ENCODE measurements at regions not wholly inside any gene's neighbourhood (a gene's known extent, or its start where the extent isn't known, plus 50 kb on each side); places are given as distances from the start of the nearest gene placed in this dataset.
A peak's percentile ranks its signal among the peaks of the same experiment; 100 is the strongest.

DNA sequence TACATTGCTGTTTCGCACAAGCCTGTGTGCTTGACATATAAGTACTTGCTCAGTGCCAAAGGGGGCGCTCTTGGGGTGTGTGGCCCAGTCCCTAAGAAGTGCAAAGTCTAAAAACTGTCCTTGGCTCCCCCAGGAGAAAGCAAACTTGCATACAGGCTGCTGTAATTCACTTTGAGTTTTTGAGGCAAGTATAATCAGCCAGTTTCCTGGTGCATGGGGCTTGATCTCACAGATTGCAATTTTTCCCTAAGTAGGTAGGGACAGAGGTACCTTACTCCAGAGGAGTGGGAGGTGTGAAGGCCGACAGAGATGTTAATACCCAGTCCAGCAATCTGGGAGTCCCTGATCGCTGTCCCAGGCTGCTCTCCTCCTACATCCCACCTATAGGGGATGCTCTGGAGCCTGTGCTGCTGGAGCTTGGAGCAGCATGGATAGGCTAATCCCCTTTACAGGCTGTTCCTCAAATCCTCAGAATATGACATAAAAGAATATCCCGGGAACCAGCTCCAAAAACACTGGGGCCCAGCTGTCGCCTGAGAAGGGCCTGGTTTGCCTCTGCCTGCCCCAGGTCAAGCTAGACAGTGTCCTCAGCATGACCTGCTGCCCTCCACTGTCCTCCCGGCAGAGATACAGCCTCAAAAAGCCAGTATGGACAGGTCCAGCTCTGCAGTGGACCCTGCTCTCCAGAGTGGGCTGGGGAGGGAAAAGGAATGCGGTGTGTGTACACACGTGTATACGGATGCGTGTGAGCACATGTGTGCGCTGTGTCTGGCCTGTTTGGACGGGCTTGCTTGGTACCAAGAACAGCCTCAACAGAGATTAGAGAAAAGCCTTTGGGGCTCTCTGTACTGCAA lies 136.5 kb upstream of the HAAO start:
- H3K27ac ChIP-seq (ENCODE audit: low read length) = no peak overlapping the region
- ChIA-PET CTCF (interaction anchor here (0.6 kb wide), 1 partner anchor 590 kb away, joined by 3 read pairs; no protein-coding TSS in a partner anchor), POLR2A (no interaction called here)

DNA sequence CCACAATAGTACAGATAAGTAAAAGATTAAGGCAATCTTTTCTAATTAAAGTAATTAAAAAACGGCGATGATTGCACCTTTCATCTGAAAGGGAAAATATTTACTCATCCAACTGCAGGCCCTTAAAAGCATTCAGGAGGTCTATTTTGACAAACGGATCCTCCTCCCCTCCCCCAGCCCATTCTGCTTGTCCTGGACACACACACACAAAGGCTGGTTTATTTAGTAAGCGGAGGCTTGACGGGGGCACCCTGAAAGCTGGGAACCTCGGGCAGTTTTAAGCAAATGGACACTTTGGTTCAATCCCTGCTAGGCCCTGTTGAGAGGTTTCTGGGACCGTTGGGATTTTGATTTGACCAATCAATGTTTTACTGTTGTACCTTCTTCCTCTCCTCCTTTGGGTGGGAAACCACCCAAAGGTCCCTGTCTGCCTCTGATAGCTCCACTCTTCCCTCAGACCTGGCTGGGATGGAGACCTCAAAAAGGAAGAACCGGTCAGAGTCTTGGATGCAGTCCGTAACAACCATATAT lies 135.8 kb upstream of the HAAO start:
- BruUV-seq (replicated peaks) = no TSS peak
- no peak for TF ChIP-seq POLR2AphosphoS5 (IDR thresholded peaks at IDR 0.05; ENCODE audit: low read depth, low read length)
- TF ChIP-seq, protein P1, sequence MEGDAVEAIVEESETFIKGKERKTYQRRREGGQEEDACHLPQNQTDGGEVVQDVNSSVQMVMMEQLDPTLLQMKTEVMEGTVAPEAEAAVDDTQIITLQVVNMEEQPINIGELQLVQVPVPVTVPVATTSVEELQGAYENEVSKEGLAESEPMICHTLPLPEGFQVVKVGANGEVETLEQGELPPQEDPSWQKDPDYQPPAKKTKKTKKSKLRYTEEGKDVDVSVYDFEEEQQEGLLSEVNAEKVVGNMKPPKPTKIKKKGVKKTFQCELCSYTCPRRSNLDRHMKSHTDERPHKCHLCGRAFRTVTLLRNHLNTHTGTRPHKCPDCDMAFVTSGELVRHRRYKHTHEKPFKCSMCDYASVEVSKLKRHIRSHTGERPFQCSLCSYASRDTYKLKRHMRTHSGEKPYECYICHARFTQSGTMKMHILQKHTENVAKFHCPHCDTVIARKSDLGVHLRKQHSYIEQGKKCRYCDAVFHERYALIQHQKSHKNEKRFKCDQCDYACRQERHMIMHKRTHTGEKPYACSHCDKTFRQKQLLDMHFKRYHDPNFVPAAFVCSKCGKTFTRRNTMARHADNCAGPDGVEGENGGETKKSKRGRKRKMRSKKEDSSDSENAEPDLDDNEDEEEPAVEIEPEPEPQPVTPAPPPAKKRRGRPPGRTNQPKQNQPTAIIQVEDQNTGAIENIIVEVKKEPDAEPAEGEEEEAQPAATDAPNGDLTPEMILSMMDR (IDR thresholded peaks at IDR 0.05) = no peak
- TF ChIP-seq TCF7L2 (IDR thresholded peaks at IDR 0.05; ENCODE audit: low read depth, low read length) = no peak
- no peak for TF ChIP-seq SIN3A (IDR thresholded peaks at IDR 0.05; ENCODE audit: borderline replicate concordance, insufficient read depth, low read depth, low read length)
- TF ChIP-seq, protein P2, sequence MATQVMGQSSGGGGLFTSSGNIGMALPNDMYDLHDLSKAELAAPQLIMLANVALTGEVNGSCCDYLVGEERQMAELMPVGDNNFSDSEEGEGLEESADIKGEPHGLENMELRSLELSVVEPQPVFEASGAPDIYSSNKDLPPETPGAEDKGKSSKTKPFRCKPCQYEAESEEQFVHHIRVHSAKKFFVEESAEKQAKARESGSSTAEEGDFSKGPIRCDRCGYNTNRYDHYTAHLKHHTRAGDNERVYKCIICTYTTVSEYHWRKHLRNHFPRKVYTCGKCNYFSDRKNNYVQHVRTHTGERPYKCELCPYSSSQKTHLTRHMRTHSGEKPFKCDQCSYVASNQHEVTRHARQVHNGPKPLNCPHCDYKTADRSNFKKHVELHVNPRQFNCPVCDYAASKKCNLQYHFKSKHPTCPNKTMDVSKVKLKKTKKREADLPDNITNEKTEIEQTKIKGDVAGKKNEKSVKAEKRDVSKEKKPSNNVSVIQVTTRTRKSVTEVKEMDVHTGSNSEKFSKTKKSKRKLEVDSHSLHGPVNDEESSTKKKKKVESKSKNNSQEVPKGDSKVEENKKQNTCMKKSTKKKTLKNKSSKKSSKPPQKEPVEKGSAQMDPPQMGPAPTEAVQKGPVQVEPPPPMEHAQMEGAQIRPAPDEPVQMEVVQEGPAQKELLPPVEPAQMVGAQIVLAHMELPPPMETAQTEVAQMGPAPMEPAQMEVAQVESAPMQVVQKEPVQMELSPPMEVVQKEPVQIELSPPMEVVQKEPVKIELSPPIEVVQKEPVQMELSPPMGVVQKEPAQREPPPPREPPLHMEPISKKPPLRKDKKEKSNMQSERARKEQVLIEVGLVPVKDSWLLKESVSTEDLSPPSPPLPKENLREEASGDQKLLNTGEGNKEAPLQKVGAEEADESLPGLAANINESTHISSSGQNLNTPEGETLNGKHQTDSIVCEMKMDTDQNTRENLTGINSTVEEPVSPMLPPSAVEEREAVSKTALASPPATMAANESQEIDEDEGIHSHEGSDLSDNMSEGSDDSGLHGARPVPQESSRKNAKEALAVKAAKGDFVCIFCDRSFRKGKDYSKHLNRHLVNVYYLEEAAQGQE (IDR thresholded peaks at IDR 0.05; ENCODE audit: insufficient read depth in 1 of 2, low read depth in 2 of 2, low read length in 1 of 2) = no peak
- peaks cover 3% of the 10 kb centered on the region; the same call in 1 of the 2 replicates for H3K4me1 ChIP-seq (ENCODE audit: control insufficient read depth, insufficient read depth, low read length)
- no peak overlapping the region for H3K4me3 ChIP-seq (ENCODE audit: low read depth in 2 of 2, low read length in 2 of 2)
- H3K36me3 ChIP-seq (ENCODE audit: control insufficient read depth, insufficient read depth, low read length) = no peaks in the 10 kb centered on the region
- no peak overlapping the region for H3K27ac ChIP-seq (ENCODE audit: low read length)
- ATAC-seq (no peak), DNase-seq (ENCODE audit: low read depth, low spot score) (no peak)
- H3K27me3 ChIP-seq (ENCODE audit: control insufficient read depth, insufficient read depth, low read length) = no peaks in the 10 kb centered on the region
- in situ Hi-C loops (cut with HindIII; ENCODE audit: low pct_unique_long_range_greater_than_20kb, low sequenced_read_pairs) (no loop called here), intact Hi-C loops (cut with micrococcal nuclease; ENCODE audit: unreplicated experiment) (no loop called here)
- no peaks in the 10 kb centered on the region for H3K9me3 ChIP-seq (ENCODE audit: control insufficient read depth, insufficient read depth, low read depth, low read length)
- POLR2A ChIA-PET = no interaction called here
- CTCF ChIA-PET = no interaction called here

More for the DNA sequence above, 136.5 kb upstream of the HAAO start:
- TF ChIP-seq, protein P1 (IDR thresholded peaks at IDR 0.05) = peak; percentile 69
- no peak for TF ChIP-seq POLR2AphosphoS5 (IDR thresholded peaks at IDR 0.05; ENCODE audit: low read depth, low read length)
- ATAC-seq (peak; percentile 59; the same call in 1 of the 2 replicates), DNase-seq (ENCODE audit: low read depth, low spot score) (no peak)
- H3K4me1 ChIP-seq (ENCODE audit: control insufficient read depth, insufficient read depth, low read length) = peaks cover 3% of the 10 kb centered on the region; the same call in 1 of the 2 replicates
- no peaks in the 10 kb centered on the region for H3K27me3 ChIP-seq (ENCODE audit: control insufficient read depth, insufficient read depth, low read length)
- in situ Hi-C loops (cut with HindIII; ENCODE audit: low pct_unique_long_range_greater_than_20kb, low sequenced_read_pairs) = no loop called here
- intact Hi-C loops (cut with micrococcal nuclease; ENCODE audit: unreplicated experiment) = no loop called here
- H3K9me3 ChIP-seq (ENCODE audit: control insufficient read depth, insufficient read depth, low read depth, low read length) = no peaks in the 10 kb centered on the region
- BruUV-seq (replicated peaks) = no TSS peak
- H3K36me3 ChIP-seq (ENCODE audit: control insufficient read depth, insufficient read depth, low read length) = no peaks in the 10 kb centered on the region
- H3K4me3 ChIP-seq (ENCODE audit: low read depth in 2 of 2, low read length in 2 of 2) = no peak overlapping the region

Data from Panc1 (cell line).